ENCODE measurements at regions not wholly inside any gene's neighbourhood (a gene's known extent, or its start where the extent isn't known, plus 50 kb on each side); places are given as distances from the start of the nearest gene placed in this dataset.
A peak's percentile ranks its signal among the peaks of the same experiment; 100 is the strongest.

GRCh38 chrX:16466640-16467432 lies 183.1 kb upstream of the S100G start:
- no peak overlapping the region for H3K4me3 Mint-ChIP-seq
- DNase-seq = no peak
- no peaks in the 10 kb centered on the region for H3K9me3 Mint-ChIP-seq
- peaks cover 4% of the 10 kb centered on the region for H3K4me1 Mint-ChIP-seq
- POLR2A ChIA-PET = no interaction called here
- no peak overlapping the region for H3K27ac Mint-ChIP-seq
- H3K36me3 Mint-ChIP-seq (ENCODE audit: low read depth) = no peaks in the 10 kb centered on the region
- CTCF ChIA-PET = no interaction called here
- no peaks in the 10 kb centered on the region for H3K27me3 Mint-ChIP-seq

- POLR2A ChIA-PET = no interaction called here
- Mint-ChIP-seq H3K27ac (no peak overlapping the region), H3K4me3 (no peak overlapping the region), H3K9me3 (no peaks in the 10 kb centered on the region), H3K4me1 (peaks cover 11% of the 10 kb centered on the region), H3K27me3 (no peaks in the 10 kb centered on the region), H3K36me3 (ENCODE audit: low read depth) (no peaks in the 10 kb centered on the region)
- no peak for DNase-seq
- CTCF ChIA-PET = interaction anchor here (1.2 kb wide), 1 partner anchor 753 kb away, joined by 4 read pairs; no protein-coding TSS in a partner anchor
Observed at GRCh38 chrX:16469870-16470269, 180.1 kb upstream of the S100G start.

GRCh38 chrX:16472345-16472744 lies 177.6 kb upstream of the S100G start:
- ChIA-PET CTCF (no interaction called here), POLR2A (no interaction called here)
- Mint-ChIP-seq H3K36me3 (ENCODE audit: low read depth) (no peaks in the 10 kb centered on the region), H3K27me3 (no peaks in the 10 kb centered on the region), H3K4me3 (no peak overlapping the region), H3K9me3 (no peaks in the 10 kb centered on the region), H3K27ac (no peak overlapping the region), H3K4me1 (peaks cover 11% of the 10 kb centered on the region)
- DNase-seq = no peak

- Mint-ChIP-seq H3K4me3 (no peak overlapping the region), H3K4me1 (peaks cover 15% of the 10 kb centered on the region), H3K36me3 (ENCODE audit: low read depth) (no peaks in the 10 kb centered on the region)
Observed at GRCh38 chrX:16474511-16474910, 175.4 kb upstream of the S100G start.

GRCh38 chrX:16476009-16476408 lies 173.9 kb upstream of the S100G start:
- ChIA-PET CTCF (no interaction called here), POLR2A (no interaction called here)
- no peaks in the 10 kb centered on the region for H3K36me3 Mint-ChIP-seq (ENCODE audit: low read depth)
- no peaks in the 10 kb centered on the region for H3K27me3 Mint-ChIP-seq
- H3K9me3 Mint-ChIP-seq = no peaks in the 10 kb centered on the region
- H3K4me1 Mint-ChIP-seq = peaks cover 14% of the 10 kb centered on the region
- no peak overlapping the region for H3K27ac Mint-ChIP-seq
- H3K4me3 Mint-ChIP-seq = no peak overlapping the region
- no peak for DNase-seq

More at GRCh38 chrX:16474511-16474910, 175.4 kb upstream of the S100G start:
- ChIA-PET CTCF (no interaction called here), POLR2A (no interaction called here)
- DNase-seq = no peak
- Mint-ChIP-seq H3K27me3 (no peaks in the 10 kb centered on the region), H3K9me3 (no peaks in the 10 kb centered on the region), H3K27ac (no peak overlapping the region)

- H3K4me1 Mint-ChIP-seq = peaks cover 12% of the 10 kb centered on the region
- H3K9me3 Mint-ChIP-seq = no peaks in the 10 kb centered on the region
- CTCF ChIA-PET = no interaction called here
- no peak overlapping the region for H3K4me3 Mint-ChIP-seq
- DNase-seq = no peak
- H3K36me3 Mint-ChIP-seq (ENCODE audit: low read depth) = no peaks in the 10 kb centered on the region
- no peak overlapping the region for H3K27ac Mint-ChIP-seq
- no peaks in the 10 kb centered on the region for H3K27me3 Mint-ChIP-seq
- POLR2A ChIA-PET = no interaction called here
Observed at GRCh38 chrX:16476692-16477091, 173.3 kb upstream of the S100G start.

GRCh38 chrX:16479206-16479869 lies 170.6 kb upstream of the S100G start:
- CTCF ChIA-PET = no interaction called here
- H3K4me3 Mint-ChIP-seq = no peak overlapping the region
- POLR2A ChIA-PET = no interaction called here

GRCh38 chrX:16480049-16480448 lies 169.9 kb upstream of the S100G start:
- peaks cover 19% of the 10 kb centered on the region for H3K4me1 Mint-ChIP-seq
- ChIA-PET POLR2A (no interaction called here), CTCF (no interaction called here)
- H3K9me3 Mint-ChIP-seq = no peaks in the 10 kb centered on the region
- no peak for DNase-seq
- H3K4me3 Mint-ChIP-seq = no peak overlapping the region
- no peaks in the 10 kb centered on the region for H3K36me3 Mint-ChIP-seq (ENCODE audit: low read depth)
- no peak overlapping the region for H3K27ac Mint-ChIP-seq
- H3K27me3 Mint-ChIP-seq = no peaks in the 10 kb centered on the region

More at GRCh38 chrX:16479206-16479869, 170.6 kb upstream of the S100G start:
- no peak overlapping the region for H3K27ac Mint-ChIP-seq
- no peaks in the 10 kb centered on the region for H3K9me3 Mint-ChIP-seq
- H3K4me1 Mint-ChIP-seq = peaks cover 12% of the 10 kb centered on the region
- H3K36me3 Mint-ChIP-seq (ENCODE audit: low read depth) = no peaks in the 10 kb centered on the region
- H3K27me3 Mint-ChIP-seq = no peaks in the 10 kb centered on the region
- DNase-seq = no peak

- CTCF ChIA-PET = no interaction called here
Observed at GRCh38 chrX:16484338-16484737, 165.6 kb upstream of the S100G start.

GRCh38 chrX:16487620-16488385 lies 162.2 kb upstream of the S100G start:
- no peak overlapping the region for H3K4me3 Mint-ChIP-seq
- POLR2A ChIA-PET = no interaction called here
- H3K9me3 Mint-ChIP-seq = no peaks in the 10 kb centered on the region
- H3K4me1 Mint-ChIP-seq = peaks cover 16% of the 10 kb centered on the region
- CTCF ChIA-PET = no interaction called here
- no peaks in the 10 kb centered on the region for H3K36me3 Mint-ChIP-seq (ENCODE audit: low read depth)
- peaks cover 2% of the 10 kb centered on the region for H3K27me3 Mint-ChIP-seq
- DNase-seq = no peak
- no peak overlapping the region for H3K27ac Mint-ChIP-seq

More at GRCh38 chrX:16484338-16484737, 165.6 kb upstream of the S100G start:
- no peak overlapping the region for H3K4me3 Mint-ChIP-seq
- peak; percentile 25 for DNase-seq
- no peaks in the 10 kb centered on the region for H3K9me3 Mint-ChIP-seq
- peaks cover 16% of the 10 kb centered on the region for H3K4me1 Mint-ChIP-seq
- POLR2A ChIA-PET = no interaction called here
- no peaks in the 10 kb centered on the region for H3K36me3 Mint-ChIP-seq (ENCODE audit: low read depth)
- H3K27me3 Mint-ChIP-seq = no peaks in the 10 kb centered on the region
- H3K27ac Mint-ChIP-seq = no peak overlapping the region

GRCh38 chrX:16488959-16489358 lies 161.0 kb upstream of the S100G start:
- no peaks in the 10 kb centered on the region for H3K9me3 Mint-ChIP-seq
- H3K4me3 Mint-ChIP-seq = no peak overlapping the region
- CTCF ChIA-PET = no interaction called here
- peaks cover 2% of the 10 kb centered on the region for H3K27me3 Mint-ChIP-seq
- H3K36me3 Mint-ChIP-seq (ENCODE audit: low read depth) = no peaks in the 10 kb centered on the region
- H3K27ac Mint-ChIP-seq = no peak overlapping the region
- DNase-seq = no peak
- H3K4me1 Mint-ChIP-seq = peaks cover 11% of the 10 kb centered on the region
- POLR2A ChIA-PET = no interaction called here

GRCh38 chrX:16491461-16491860 lies 158.5 kb upstream of the S100G start:
- Mint-ChIP-seq H3K4me1 (no peaks in the 10 kb centered on the region), H3K36me3 (ENCODE audit: low read depth) (no peaks in the 10 kb centered on the region), H3K27me3 (peaks cover 2% of the 10 kb centered on the region), H3K27ac (no peak overlapping the region), H3K9me3 (no peaks in the 10 kb centered on the region), H3K4me3 (no peak overlapping the region)
- no peak for DNase-seq
- ChIA-PET POLR2A (no interaction called here), CTCF (no interaction called here)

- DNase-seq = no peak
- no peak overlapping the region for H3K4me3 Mint-ChIP-seq
- peaks cover 2% of the 10 kb centered on the region for H3K27me3 Mint-ChIP-seq
- H3K27ac Mint-ChIP-seq = no peak overlapping the region
- no peaks in the 10 kb centered on the region for H3K36me3 Mint-ChIP-seq (ENCODE audit: low read depth)
- H3K9me3 Mint-ChIP-seq = no peaks in the 10 kb centered on the region
- ChIA-PET CTCF (no interaction called here), POLR2A (no interaction called here)
- H3K4me1 Mint-ChIP-seq = no peaks in the 10 kb centered on the region
Observed at GRCh38 chrX:16496175-16496574, 153.8 kb upstream of the S100G start.

Data from activated CD4-positive, alpha-beta memory T cell treated with anti-CD3 and anti-CD28 coated beads, Interleukin-2, amount 10 ng/mL, durations not matched to agents 7 days and 5 days (primary cell).